ENCODE measurements at regions not wholly inside any gene's neighbourhood (a gene's known extent, or its start where the extent isn't known, plus 50 kb on each side); places are given as distances from the start of the nearest gene placed in this dataset.

DNA sequence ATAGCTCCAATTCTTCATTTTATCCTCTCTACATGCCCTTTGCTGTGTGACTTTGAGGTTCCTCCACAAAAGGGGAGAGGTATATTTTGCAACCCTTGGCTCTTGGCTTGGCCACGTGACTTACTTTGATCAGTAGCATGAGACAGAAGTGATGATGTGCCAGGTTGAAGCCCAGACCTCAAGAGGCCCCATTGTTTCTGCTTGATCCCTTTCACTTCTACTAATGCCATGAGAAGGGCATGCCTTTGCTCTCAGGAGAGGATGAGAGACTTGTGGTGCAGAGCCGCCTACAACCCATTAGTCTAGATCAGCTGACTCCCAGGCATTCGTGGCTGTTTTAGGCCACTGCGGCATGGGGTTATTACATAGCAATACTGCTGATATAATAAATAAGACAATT lies 356.2 kb upstream of the SALL1 start:
- no peak overlapping the region for H3K27ac ChIP-seq (ENCODE audit: insufficient read depth, low read length, poor library complexity, severe bottlenecking)
- no peaks in the 10 kb centered on the region for H3K27me3 ChIP-seq (replicated peaks; ENCODE audit: control insufficient read depth, insufficient read depth, low read length, poor library complexity, severe bottlenecking)
- DNase-seq = no peak
- no peaks in the 10 kb centered on the region for H3K9me3 ChIP-seq (ENCODE audit: control insufficient read depth, low read length)
- no peaks in the 10 kb centered on the region for H3K36me3 ChIP-seq (ENCODE audit: control insufficient read depth, insufficient read depth, low read length)
- no peak overlapping the region for H3K4me3 ChIP-seq (ENCODE audit: insufficient read depth, low read depth, low read length, poor library complexity, severe bottlenecking)
- H3K4me1 ChIP-seq (ENCODE audit: control insufficient read depth, insufficient read depth, low read length, poor library complexity, severe bottlenecking) = no peaks in the 10 kb centered on the region

DNA sequence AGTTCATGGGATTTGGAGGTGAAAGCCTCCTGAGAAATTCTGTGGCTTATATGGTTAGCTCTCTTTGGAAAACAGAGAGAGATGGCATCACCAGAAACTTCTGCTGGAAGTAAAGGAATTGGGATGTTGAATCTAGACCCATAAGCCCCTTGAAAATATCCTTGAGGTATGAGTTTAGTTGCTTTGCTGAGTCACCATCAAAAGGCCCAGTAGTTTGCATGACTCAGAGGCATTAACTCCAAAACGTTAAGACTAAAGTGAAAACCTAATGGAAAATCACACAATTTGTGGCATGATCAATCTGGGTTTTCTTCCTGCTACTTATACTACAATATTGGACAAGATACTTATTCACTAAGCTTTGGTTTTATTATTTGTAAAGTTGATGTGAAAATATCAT lies 349.2 kb upstream of the SALL1 start:
- Histone ChIP-seq H3K27ac (ENCODE audit: insufficient read depth, low read length, poor library complexity, severe bottlenecking) (no peak overlapping the region), H3K4me1 (ENCODE audit: control insufficient read depth, insufficient read depth, low read length, poor library complexity, severe bottlenecking) (no peaks in the 10 kb centered on the region), H3K27me3 (replicated peaks; ENCODE audit: control insufficient read depth, insufficient read depth, low read length, poor library complexity, severe bottlenecking) (no peaks in the 10 kb centered on the region), H3K36me3 (ENCODE audit: control insufficient read depth, insufficient read depth, low read length) (no peaks in the 10 kb centered on the region), H3K4me3 (ENCODE audit: insufficient read depth, low read depth, low read length, poor library complexity, severe bottlenecking) (no peak overlapping the region), H3K9me3 (ENCODE audit: control insufficient read depth, low read length) (no peaks in the 10 kb centered on the region)
- DNase-seq = no peak

DNA sequence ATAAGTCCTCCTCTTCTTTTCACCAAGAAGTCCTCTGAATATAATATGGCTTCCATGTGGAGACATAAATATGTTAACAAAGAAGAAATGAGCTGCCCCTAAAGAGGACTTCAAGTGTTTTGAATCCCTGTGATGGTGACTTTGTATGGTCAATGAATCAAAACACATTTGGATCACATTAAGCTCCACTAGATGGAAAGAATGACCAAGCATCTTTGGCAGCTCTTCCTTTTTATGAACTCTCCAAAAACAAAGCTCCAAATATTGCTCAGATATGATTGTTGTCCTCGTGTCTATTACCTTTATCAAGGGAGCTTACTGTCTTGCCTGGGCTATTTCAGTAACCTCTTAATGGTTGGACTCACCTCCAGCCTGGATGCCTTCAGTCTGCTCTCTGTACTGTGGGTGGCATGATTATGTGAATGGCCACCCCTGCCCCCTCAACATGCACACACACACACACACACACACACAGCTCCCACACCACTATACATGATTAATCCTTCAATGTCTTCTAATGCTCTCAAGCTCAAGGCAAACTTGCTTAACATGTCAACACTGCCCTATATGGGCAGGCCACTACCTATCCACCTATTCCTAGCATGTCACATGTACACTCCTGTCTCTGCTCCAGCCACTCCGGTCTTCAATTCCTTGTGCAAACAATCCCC lies 346.6 kb upstream of the SALL1 start:
- DNase-seq = no peak
- H3K27me3 ChIP-seq (replicated peaks; ENCODE audit: control insufficient read depth, insufficient read depth, low read length, poor library complexity, severe bottlenecking) = no peaks in the 10 kb centered on the region
- H3K4me1 ChIP-seq (ENCODE audit: control insufficient read depth, insufficient read depth, low read length, poor library complexity, severe bottlenecking) = no peaks in the 10 kb centered on the region
- no peaks in the 10 kb centered on the region for H3K9me3 ChIP-seq (ENCODE audit: control insufficient read depth, low read length)
- H3K27ac ChIP-seq (ENCODE audit: insufficient read depth, low read length, poor library complexity, severe bottlenecking) = no peak overlapping the region
- no peak overlapping the region for H3K4me3 ChIP-seq (ENCODE audit: insufficient read depth, low read depth, low read length, poor library complexity, severe bottlenecking)
- H3K36me3 ChIP-seq (ENCODE audit: control insufficient read depth, insufficient read depth, low read length) = no peaks in the 10 kb centered on the region

DNA sequence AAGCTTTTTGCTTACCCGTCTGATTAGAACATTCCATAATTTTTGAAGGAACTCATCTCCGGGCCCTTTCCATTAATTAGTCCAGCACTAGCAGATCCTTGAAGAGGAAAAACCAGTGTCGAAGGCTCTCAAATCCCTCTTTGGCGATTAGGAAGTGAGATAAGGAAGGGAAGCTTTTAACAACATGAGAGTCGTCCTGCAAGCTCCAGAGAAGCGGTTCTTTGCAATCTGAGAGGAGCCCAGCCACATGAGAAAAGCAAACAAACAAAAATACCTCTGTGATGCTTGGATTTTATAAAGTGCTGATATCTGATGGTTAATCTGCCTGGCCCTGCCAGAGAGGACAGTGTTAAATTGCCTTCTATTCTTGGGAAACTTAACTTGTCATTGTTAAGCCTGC lies 339.8 kb upstream of the SALL1 start:
- Histone ChIP-seq H3K4me1 (ENCODE audit: control insufficient read depth, insufficient read depth, low read length, poor library complexity, severe bottlenecking) (no peaks in the 10 kb centered on the region), H3K27ac (ENCODE audit: insufficient read depth, low read length, poor library complexity, severe bottlenecking) (no peak overlapping the region), H3K27me3 (replicated peaks; ENCODE audit: control insufficient read depth, insufficient read depth, low read length, poor library complexity, severe bottlenecking) (no peaks in the 10 kb centered on the region), H3K4me3 (ENCODE audit: insufficient read depth, low read depth, low read length, poor library complexity, severe bottlenecking) (no peak overlapping the region), H3K9me3 (ENCODE audit: control insufficient read depth, low read length) (no peaks in the 10 kb centered on the region), H3K36me3 (ENCODE audit: control insufficient read depth, insufficient read depth, low read length) (no peaks in the 10 kb centered on the region)
- DNase-seq = no peak

DNA sequence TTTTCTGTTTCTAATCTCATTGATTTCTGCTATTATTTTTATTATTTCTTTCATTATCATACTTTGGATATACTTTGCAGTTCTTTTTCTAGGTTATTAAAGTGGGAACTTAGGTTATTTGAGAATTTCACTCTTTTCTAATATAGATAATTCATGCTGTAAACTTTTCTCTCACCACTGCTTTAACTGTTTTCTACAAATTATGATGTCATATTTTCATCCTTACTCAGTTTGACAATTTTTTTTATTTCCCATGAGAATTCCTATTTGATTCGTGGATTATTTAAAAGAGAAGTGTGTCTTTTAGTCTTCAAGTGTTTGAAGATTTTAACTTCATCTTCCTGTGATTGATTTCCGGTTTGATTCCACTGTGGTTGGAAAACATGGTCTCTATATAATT lies 336.8 kb upstream of the SALL1 start:
- H3K4me3 ChIP-seq (ENCODE audit: insufficient read depth, low read depth, low read length, poor library complexity, severe bottlenecking) = no peak overlapping the region
- DNase-seq = no peak
- no peak overlapping the region for H3K27ac ChIP-seq (ENCODE audit: insufficient read depth, low read length, poor library complexity, severe bottlenecking)
- no peaks in the 10 kb centered on the region for H3K27me3 ChIP-seq (replicated peaks; ENCODE audit: control insufficient read depth, insufficient read depth, low read length, poor library complexity, severe bottlenecking)
- H3K4me1 ChIP-seq (ENCODE audit: control insufficient read depth, insufficient read depth, low read length, poor library complexity, severe bottlenecking) = no peaks in the 10 kb centered on the region
- no peaks in the 10 kb centered on the region for H3K36me3 ChIP-seq (ENCODE audit: control insufficient read depth, insufficient read depth, low read length)
- H3K9me3 ChIP-seq (ENCODE audit: control insufficient read depth, low read length) = no peaks in the 10 kb centered on the region

DNA sequence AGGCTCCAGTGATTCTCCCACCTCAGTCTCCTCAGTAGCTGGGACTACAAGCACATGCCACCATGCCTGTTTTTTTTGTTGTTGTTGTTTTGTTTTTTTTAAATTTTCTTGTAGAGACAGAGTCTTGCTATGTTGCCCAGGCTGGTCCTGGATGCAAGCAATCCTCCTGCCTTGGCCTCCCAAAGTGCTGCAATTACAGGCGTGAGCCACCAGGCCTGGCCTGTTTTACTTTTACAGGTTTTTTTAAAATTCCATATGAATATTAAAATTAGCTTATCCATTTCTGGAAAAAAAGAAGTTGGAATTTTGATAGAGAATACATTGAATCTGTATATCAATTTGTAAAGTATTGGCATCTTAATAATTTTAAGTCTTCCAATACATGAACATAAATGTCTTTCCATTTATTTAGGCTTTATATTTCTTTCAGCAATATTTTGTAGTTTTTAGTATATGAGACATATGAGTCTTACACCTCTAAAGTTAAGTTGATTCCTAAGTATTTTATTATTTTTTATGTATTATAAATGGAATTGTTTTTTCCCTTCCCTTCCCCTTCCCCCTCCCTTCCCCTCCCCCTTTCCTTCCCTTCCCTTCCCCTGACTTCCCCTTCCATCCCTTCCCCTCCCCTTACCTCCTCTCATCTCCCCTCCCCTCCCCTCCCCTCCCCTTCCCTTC lies 323.5 kb upstream of the SALL1 start:
- H3K4me3 ChIP-seq (ENCODE audit: insufficient read depth, low read depth, low read length, poor library complexity, severe bottlenecking) = no peak overlapping the region
- no peaks in the 10 kb centered on the region for H3K9me3 ChIP-seq (ENCODE audit: control insufficient read depth, low read length)
- no peaks in the 10 kb centered on the region for H3K4me1 ChIP-seq (ENCODE audit: control insufficient read depth, insufficient read depth, low read length, poor library complexity, severe bottlenecking)
- no peak for DNase-seq
- H3K27me3 ChIP-seq (replicated peaks; ENCODE audit: control insufficient read depth, insufficient read depth, low read length, poor library complexity, severe bottlenecking) = no peaks in the 10 kb centered on the region
- no peaks in the 10 kb centered on the region for H3K36me3 ChIP-seq (ENCODE audit: control insufficient read depth, insufficient read depth, low read length)
- H3K27ac ChIP-seq (ENCODE audit: insufficient read depth, low read length, poor library complexity, severe bottlenecking) = no peak overlapping the region

DNA sequence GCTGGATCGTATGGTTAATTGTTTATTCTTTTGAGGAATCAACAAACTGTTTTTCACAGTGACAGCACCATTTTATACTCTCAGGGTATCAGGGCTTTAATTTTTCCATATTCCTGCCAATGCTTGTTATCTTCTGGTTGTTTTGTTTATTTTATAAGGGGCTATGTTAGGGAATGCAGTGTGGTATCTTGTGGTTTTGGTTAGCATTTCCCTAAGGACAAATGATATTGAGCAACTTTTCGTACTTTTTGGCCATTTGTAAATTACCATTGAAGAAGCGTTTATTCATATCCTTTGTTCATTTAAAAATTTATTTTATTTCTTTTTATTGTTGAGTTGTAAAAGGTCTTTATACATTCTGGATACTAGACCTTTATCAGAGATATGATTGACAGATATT lies 322.0 kb upstream of the SALL1 start:
- no peaks in the 10 kb centered on the region for H3K36me3 ChIP-seq (ENCODE audit: control insufficient read depth, insufficient read depth, low read length)
- no peak overlapping the region for H3K27ac ChIP-seq (ENCODE audit: insufficient read depth, low read length, poor library complexity, severe bottlenecking)
- H3K4me1 ChIP-seq (ENCODE audit: control insufficient read depth, insufficient read depth, low read length, poor library complexity, severe bottlenecking) = no peaks in the 10 kb centered on the region
- H3K9me3 ChIP-seq (ENCODE audit: control insufficient read depth, low read length) = no peaks in the 10 kb centered on the region
- no peak overlapping the region for H3K4me3 ChIP-seq (ENCODE audit: insufficient read depth, low read depth, low read length, poor library complexity, severe bottlenecking)
- DNase-seq = no peak
- H3K27me3 ChIP-seq (replicated peaks; ENCODE audit: control insufficient read depth, insufficient read depth, low read length, poor library complexity, severe bottlenecking) = no peaks in the 10 kb centered on the region

DNA sequence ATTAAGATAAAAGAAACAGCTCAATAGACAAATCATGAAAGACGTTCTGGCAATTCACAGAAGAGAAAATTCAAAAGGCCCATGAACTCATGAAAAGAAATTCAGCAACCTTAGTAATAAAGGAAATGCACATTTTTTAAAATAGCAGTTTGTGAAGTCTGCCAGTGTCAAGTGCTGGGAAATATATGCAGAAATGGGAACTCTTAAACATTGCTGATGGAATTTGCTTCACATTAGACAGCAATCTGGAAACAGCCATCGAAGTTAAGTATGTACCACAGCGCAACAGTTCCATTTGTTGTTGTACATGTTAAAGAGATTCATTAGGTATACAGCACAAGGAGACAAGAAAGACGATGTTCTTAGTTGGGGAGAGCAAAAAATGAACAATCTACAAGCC lies 319.4 kb upstream of the SALL1 start:
- H3K36me3 ChIP-seq (ENCODE audit: control insufficient read depth, insufficient read depth, low read length) = no peaks in the 10 kb centered on the region
- DNase-seq = no peak
- no peaks in the 10 kb centered on the region for H3K4me1 ChIP-seq (ENCODE audit: control insufficient read depth, insufficient read depth, low read length, poor library complexity, severe bottlenecking)
- H3K27ac ChIP-seq (ENCODE audit: insufficient read depth, low read length, poor library complexity, severe bottlenecking) = no peak overlapping the region
- no peaks in the 10 kb centered on the region for H3K9me3 ChIP-seq (ENCODE audit: control insufficient read depth, low read length)
- H3K27me3 ChIP-seq (replicated peaks; ENCODE audit: control insufficient read depth, insufficient read depth, low read length, poor library complexity, severe bottlenecking) = no peaks in the 10 kb centered on the region
- H3K4me3 ChIP-seq (ENCODE audit: insufficient read depth, low read depth, low read length, poor library complexity, severe bottlenecking) = no peak overlapping the region

DNA sequence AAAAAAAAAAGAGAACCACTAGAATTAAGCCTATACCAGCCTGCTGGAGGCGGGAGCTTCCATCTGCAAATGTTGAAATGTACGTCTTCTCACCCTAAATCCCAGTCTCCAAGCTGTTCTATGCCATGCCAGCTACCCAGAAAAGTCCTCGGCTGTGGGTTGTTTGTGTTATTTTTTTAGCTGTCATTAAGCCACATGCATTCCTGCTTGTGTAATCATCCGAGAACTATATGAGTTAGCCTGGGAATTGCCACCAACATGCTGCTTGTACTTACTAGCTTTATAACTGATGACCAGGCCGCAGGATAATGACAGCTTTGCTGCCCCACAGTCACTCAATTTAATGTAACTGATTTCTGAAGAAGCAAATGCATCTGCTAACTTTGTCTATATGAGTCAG lies 313.9 kb upstream of the SALL1 start:
- no peaks in the 10 kb centered on the region for H3K36me3 ChIP-seq (ENCODE audit: control insufficient read depth, insufficient read depth, low read length)
- H3K4me1 ChIP-seq (ENCODE audit: control insufficient read depth, insufficient read depth, low read length, poor library complexity, severe bottlenecking) = no peaks in the 10 kb centered on the region
- H3K27ac ChIP-seq (ENCODE audit: insufficient read depth, low read length, poor library complexity, severe bottlenecking) = no peak overlapping the region
- no peaks in the 10 kb centered on the region for H3K9me3 ChIP-seq (ENCODE audit: control insufficient read depth, low read length)
- no peak overlapping the region for H3K4me3 ChIP-seq (ENCODE audit: insufficient read depth, low read depth, low read length, poor library complexity, severe bottlenecking)
- DNase-seq = no peak
- H3K27me3 ChIP-seq (replicated peaks; ENCODE audit: control insufficient read depth, insufficient read depth, low read length, poor library complexity, severe bottlenecking) = no peaks in the 10 kb centered on the region

DNA sequence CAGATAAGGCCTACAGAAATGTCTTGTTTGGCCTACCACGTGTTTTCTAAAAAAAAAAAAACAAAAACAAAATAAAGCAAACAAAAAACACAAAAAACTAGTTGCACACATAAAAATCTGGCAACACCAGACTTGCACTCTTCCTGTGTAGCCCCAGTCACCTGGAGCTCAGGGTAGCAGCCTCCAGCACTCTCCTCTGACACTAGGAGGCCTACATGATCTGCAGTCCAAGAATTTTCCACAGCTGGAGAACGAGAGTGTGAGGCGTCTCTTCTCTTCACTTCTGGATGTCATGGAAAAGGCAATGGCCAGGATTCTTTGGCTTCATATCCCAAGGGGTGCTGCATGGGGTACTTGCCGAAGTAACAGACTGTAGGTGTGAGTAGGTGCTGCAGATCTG lies 310.2 kb upstream of the SALL1 start:
- DNase-seq = no peak
- Histone ChIP-seq H3K36me3 (ENCODE audit: control insufficient read depth, insufficient read depth, low read length) (no peaks in the 10 kb centered on the region), H3K27ac (ENCODE audit: insufficient read depth, low read length, poor library complexity, severe bottlenecking) (no peak overlapping the region), H3K4me3 (ENCODE audit: insufficient read depth, low read depth, low read length, poor library complexity, severe bottlenecking) (no peak overlapping the region), H3K27me3 (replicated peaks; ENCODE audit: control insufficient read depth, insufficient read depth, low read length, poor library complexity, severe bottlenecking) (no peaks in the 10 kb centered on the region), H3K9me3 (ENCODE audit: control insufficient read depth, low read length) (no peaks in the 10 kb centered on the region), H3K4me1 (ENCODE audit: control insufficient read depth, insufficient read depth, low read length, poor library complexity, severe bottlenecking) (no peaks in the 10 kb centered on the region)

All from effector memory CD4-positive, alpha-beta T cell (primary cell).